PC-9 (cell line): ENCODE measurements at regions not wholly inside any gene's neighbourhood (a gene's known extent, or its start where the extent isn't known, plus 50 kb on each side); places are given as distances from the start of the nearest gene placed in this dataset.

Experiments
- BruUV-seq: library from RNA; stranded (reverse); fragments of 400-500 nt; replicated peaks from 2 replicates; lab custom pipeline; 2021; lab: Mats Ljungman, UMichigan
- CTCF ChIA-PET: fragments of 300-600 bp; sonication (Branson Sonifier 250); formaldehyde crosslinking; loops from one replicate; lab custom pipeline; 2022; ENCODE audit warnings: antibody characterized with exemption; lab: Charles Lee
- POLR2A ChIA-PET: fragments of 300-600 bp; sonication (Branson Sonifier 250); formaldehyde crosslinking; loops from one replicate; lab custom pipeline; 2022; ENCODE audit warnings: antibody characterized with exemption; ENCODE audit not compliant: unreplicated experiment; lab: Charles Lee
- DNase-seq, 2 experiments: peaks; one replicate each; pipeline versions ENCODE4 v3.0.0 to v3.0.0-alpha.2; 2015 to 2022; ENCODE audit warnings: mixed read lengths in 1 of 2
- H2AFZ ChIP-seq: fragments of 200-600 bp; sonication (generic); 2 replicates; pipeline ENCODE4 v1.8.1; 2017; ENCODE audit warnings: antibody characterized with exemption
- H3F3A ChIP-seq: fragments of 200-600 bp; sonication (generic); 2 replicates; pipeline ENCODE4 v1.8.1; 2017; ENCODE audit warnings: antibody characterized with exemption, mild to moderate bottlenecking, low read depth; ENCODE audit not compliant: insufficient read depth
- H3K27ac ChIP-seq: fragments of 200-600 bp; sonication (generic); 2 replicates; pipeline ENCODE4 v1.6.1; 2016; ENCODE audit warnings: mixed run types
- H3K27me3 ChIP-seq: fragments of 200-600 bp; sonication (generic); 2 replicates; pipeline ENCODE4 v1.6.1; 2016; ENCODE audit warnings: low read depth, mixed run types; ENCODE audit not compliant: insufficient read depth
- H3K36me3 ChIP-seq: fragments of 200-600 bp; sonication (generic); 2 replicates; pipeline ENCODE4 v1.6.1; 2016; ENCODE audit warnings: low read depth, mixed run types
- H3K4me1 ChIP-seq: fragments of 200-600 bp; sonication (generic); replicated peaks from 2 replicates; pipeline ENCODE4 v1.6.1; 2016; ENCODE audit warnings: mixed run types; ENCODE audit not compliant: insufficient read depth
- H3K4me2 ChIP-seq: fragments of 200-600 bp; sonication (generic); 2 replicates; pipeline ENCODE4 v1.6.1; 2017; ENCODE audit warnings: mixed run types
- H3K4me3 ChIP-seq: fragments of 200-600 bp; sonication (generic); 2 replicates; pipeline ENCODE4 v1.6.1; 2016; ENCODE audit warnings: mixed run types
- H3K79me2 ChIP-seq: fragments of 200-600 bp; sonication (generic); 2 replicates; pipeline ENCODE4 v1.6.1; 2017; ENCODE audit warnings: low read depth, mixed run types
- H3K9me2 ChIP-seq: fragments of 200-600 bp; sonication (generic); 2 replicates; pipeline ENCODE4 v1.8.1; 2017; ENCODE audit warnings: mild to moderate bottlenecking; ENCODE audit not compliant: insufficient read depth
- H3K9me3 ChIP-seq: fragments of 200-600 bp; sonication (generic); 2 replicates; pipeline ENCODE4 v1.8.1; 2016; ENCODE audit warnings: low read depth; ENCODE audit not compliant: insufficient read depth
- H4K20me1 ChIP-seq: fragments of 200-600 bp; sonication (generic); 2 replicates; pipeline ENCODE4 v1.8.1; 2017; ENCODE audit not compliant: insufficient read depth
- EZH2 ChIP-seq: fragments of 200-600 bp; sonication (generic); IDR thresholded peaks from 2 replicates; pipeline ENCODE4 v1.8.0; 2017; ENCODE audit warnings: antibody characterized with exemption, low read depth
- intact Hi-C: fragments of 100-400 bp; cut with micrococcal nuclease; formaldehyde crosslinking; loops from one replicate; pipeline ENCODE4 v1.10.0; 2022; ENCODE audit not compliant: unreplicated experiment
- TF ChIP-seq, protein P1 (sequence below): fragments of 200-600 bp; sonication (generic); conservative IDR thresholded peaks from 2 replicates; pipeline ENCODE4 v1.6.1; 2017; ENCODE audit warnings: mixed run types, antibody characterized with exemption, mild to moderate bottlenecking, moderate library complexity

DNA sequence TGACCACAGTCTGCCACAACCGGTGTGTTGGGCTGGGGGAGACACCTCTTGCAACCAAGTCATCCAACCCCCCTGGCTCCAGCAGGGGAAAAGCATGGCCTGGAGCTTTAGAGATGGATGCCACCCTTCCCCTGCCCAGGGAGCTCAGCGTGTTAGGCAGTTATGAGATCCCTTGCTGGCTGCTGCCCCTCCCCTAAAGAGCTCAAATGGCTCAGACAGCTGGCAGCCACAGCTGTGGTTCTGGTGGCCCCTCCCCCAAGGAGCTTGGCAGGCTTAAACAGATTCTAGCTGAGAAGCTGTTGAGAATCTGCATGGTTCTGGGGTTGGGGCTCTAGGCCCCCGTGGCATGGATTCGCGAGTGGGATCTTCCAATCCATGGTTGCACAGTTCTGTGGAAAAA, 64.7 kb downstream of the TEX51 start:
- ChIA-PET POLR2A (no interaction called here), CTCF (no interaction called here)
- Histone ChIP-seq H3K9me3 (no peaks in the 10 kb centered on the region), H4K20me1 (no peaks in the 10 kb centered on the region), H3K9me2 (no peaks in the 10 kb centered on the region), H3K4me2 (no peak overlapping the region), H3K4me3 (no peak overlapping the region), H3K79me2 (no peaks in the 10 kb centered on the region), H3K27me3 (peaks cover 88% of the 10 kb centered on the region), H3F3A (no peaks in the 10 kb centered on the region), H3K27ac (no peak overlapping the region), H2AFZ (no peak overlapping the region), H3K4me1 (no peaks in the 10 kb centered on the region), H3K36me3 (no peaks in the 10 kb centered on the region)
- intact Hi-C loops: no loop called here
- DNase-seq: no peak
- no peak for TF ChIP-seq EZH2
- TF ChIP-seq, protein P1, sequence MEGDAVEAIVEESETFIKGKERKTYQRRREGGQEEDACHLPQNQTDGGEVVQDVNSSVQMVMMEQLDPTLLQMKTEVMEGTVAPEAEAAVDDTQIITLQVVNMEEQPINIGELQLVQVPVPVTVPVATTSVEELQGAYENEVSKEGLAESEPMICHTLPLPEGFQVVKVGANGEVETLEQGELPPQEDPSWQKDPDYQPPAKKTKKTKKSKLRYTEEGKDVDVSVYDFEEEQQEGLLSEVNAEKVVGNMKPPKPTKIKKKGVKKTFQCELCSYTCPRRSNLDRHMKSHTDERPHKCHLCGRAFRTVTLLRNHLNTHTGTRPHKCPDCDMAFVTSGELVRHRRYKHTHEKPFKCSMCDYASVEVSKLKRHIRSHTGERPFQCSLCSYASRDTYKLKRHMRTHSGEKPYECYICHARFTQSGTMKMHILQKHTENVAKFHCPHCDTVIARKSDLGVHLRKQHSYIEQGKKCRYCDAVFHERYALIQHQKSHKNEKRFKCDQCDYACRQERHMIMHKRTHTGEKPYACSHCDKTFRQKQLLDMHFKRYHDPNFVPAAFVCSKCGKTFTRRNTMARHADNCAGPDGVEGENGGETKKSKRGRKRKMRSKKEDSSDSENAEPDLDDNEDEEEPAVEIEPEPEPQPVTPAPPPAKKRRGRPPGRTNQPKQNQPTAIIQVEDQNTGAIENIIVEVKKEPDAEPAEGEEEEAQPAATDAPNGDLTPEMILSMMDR: no peak
- BruUV-seq: no TSS peak

DNA sequence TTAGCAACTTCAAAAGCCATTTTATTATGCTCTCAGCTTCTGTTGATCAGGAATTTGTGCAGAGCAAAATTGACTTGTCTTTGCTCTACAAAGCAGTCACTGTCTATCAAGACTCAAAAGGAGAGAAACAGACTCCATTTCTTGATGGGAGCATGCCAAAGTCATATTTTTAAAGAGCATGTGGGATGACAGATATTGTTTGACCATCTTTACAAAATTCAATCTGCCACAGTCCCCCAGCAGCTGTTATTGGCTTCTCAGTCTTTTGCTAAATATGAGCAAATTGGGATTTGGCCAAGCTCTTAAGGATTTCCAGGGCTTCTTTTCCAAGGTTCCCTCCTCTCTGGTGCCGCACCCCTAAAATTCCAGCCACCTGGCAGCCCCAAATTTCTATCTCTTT, 67.9 kb downstream of the TEX51 start:
- no peaks in the 10 kb centered on the region for H3K36me3 ChIP-seq
- no peak overlapping the region for H2AFZ ChIP-seq
- no peak for DNase-seq
- no peaks in the 10 kb centered on the region for H3K9me2 ChIP-seq
- peaks cover 94% of the 10 kb centered on the region for H3K27me3 ChIP-seq
- CTCF ChIA-PET: no interaction called here
- H4K20me1 ChIP-seq: no peaks in the 10 kb centered on the region
- TF ChIP-seq EZH2: no peak
- TF ChIP-seq, protein P1: no peak
- no peaks in the 10 kb centered on the region for H3F3A ChIP-seq
- H3K4me3 ChIP-seq: no peak overlapping the region
- no peaks in the 10 kb centered on the region for H3K4me1 ChIP-seq
- H3K27ac ChIP-seq: no peak overlapping the region
- H3K4me2 ChIP-seq: no peak overlapping the region
- no peaks in the 10 kb centered on the region for H3K79me2 ChIP-seq
- BruUV-seq: no TSS peak
- intact Hi-C loops: no loop called here
- no peaks in the 10 kb centered on the region for H3K9me3 ChIP-seq
- POLR2A ChIA-PET: no interaction called here

DNA sequence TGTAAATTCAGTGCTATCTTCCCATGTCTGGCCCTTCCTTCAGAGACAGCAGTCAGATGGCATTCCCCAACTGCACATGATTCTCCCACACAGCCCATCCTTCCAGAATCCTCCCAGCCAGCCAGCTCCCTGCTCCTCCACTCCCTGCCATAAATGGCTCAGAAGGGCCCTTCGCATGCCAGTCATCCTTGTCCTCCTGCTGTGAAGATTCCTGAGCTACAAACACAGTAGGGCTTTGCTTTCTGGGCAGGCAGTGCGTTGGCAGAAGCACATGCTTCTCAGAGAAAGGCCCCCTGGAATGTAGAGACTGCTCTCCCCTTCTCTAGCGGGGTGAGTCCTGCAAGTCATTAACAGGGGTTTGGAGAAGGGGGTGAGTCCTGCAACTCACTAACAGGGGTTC, 71.9 kb downstream of the TEX51 start:
- H3K79me2 ChIP-seq: no peaks in the 10 kb centered on the region
- H3K4me2 ChIP-seq: no peak overlapping the region
- POLR2A ChIA-PET: no interaction called here
- no TSS peak for BruUV-seq
- H3K27ac ChIP-seq: no peak overlapping the region
- no peaks in the 10 kb centered on the region for H3K4me1 ChIP-seq
- H3K9me2 ChIP-seq: no peaks in the 10 kb centered on the region
- no peaks in the 10 kb centered on the region for H4K20me1 ChIP-seq
- no peak for DNase-seq
- peaks cover 92% of the 10 kb centered on the region for H3K27me3 ChIP-seq
- no peaks in the 10 kb centered on the region for H3K9me3 ChIP-seq
- H3K36me3 ChIP-seq: no peaks in the 10 kb centered on the region
- H3K4me3 ChIP-seq: no peak overlapping the region
- H2AFZ ChIP-seq: no peak overlapping the region
- CTCF ChIA-PET: no interaction called here
- H3F3A ChIP-seq: no peaks in the 10 kb centered on the region
- TF ChIP-seq, protein P1: no peak
- TF ChIP-seq EZH2: no peak
- intact Hi-C loops: loop anchor here (5.0 kb wide), 2 partner anchors 202 to 1223 kb away; no protein-coding TSS in a partner anchor
